AG09309 (cell line): ENCODE measurements at regions not wholly inside any gene's neighbourhood (a gene's known extent, or its start where the extent isn't known, plus 50 kb on each side); places are given as distances from the start of the nearest gene placed in this dataset.

Experiments
- DNase-seq: peaks from one replicate; pipeline ENCODE4 v3.0.0-alpha.2; 2010; ENCODE audit warnings: low read depth
- H3K4me3 ChIP-seq: 2 replicates; pipeline ENCODE4 v1.5.1; 2011; ENCODE audit warnings: mild to moderate bottlenecking, low read depth, low read length, moderate library complexity; ENCODE audit not compliant: control insufficient read depth
- TF ChIP-seq, protein P1 (sequence below): IDR thresholded peaks from 2 replicates; pipeline ENCODE4 v1.5.1; 2011; ENCODE audit warnings: mild to moderate bottlenecking, low read depth, low read length, inconsistent platforms; ENCODE audit not compliant: insufficient read depth, control insufficient read depth; ENCODE audit errors: missing control alignments

DNA sequence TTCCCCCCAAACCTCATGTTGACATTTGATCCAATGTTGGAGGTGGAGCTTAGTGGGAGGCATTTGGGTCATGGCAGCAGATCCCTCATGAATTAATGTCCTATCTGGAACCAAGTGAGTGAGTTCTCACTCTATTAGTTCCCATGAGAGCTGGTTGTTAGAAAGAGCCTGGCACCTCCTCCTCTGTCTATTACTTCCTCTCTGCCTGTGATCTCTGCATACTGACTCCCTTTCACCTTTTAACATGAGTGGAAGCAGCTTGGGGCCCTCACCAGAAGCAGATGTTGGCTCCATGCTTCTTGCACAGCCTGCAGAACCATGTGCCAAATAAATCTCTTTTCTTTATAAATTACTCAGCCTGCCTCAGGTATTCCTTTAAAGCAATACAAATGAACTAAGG is 127.3 kb upstream of the RALGAPA2 start:
- H3K4me3 ChIP-seq, result no peak overlapping the region
- TF ChIP-seq, protein P1, sequence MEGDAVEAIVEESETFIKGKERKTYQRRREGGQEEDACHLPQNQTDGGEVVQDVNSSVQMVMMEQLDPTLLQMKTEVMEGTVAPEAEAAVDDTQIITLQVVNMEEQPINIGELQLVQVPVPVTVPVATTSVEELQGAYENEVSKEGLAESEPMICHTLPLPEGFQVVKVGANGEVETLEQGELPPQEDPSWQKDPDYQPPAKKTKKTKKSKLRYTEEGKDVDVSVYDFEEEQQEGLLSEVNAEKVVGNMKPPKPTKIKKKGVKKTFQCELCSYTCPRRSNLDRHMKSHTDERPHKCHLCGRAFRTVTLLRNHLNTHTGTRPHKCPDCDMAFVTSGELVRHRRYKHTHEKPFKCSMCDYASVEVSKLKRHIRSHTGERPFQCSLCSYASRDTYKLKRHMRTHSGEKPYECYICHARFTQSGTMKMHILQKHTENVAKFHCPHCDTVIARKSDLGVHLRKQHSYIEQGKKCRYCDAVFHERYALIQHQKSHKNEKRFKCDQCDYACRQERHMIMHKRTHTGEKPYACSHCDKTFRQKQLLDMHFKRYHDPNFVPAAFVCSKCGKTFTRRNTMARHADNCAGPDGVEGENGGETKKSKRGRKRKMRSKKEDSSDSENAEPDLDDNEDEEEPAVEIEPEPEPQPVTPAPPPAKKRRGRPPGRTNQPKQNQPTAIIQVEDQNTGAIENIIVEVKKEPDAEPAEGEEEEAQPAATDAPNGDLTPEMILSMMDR, result no peak
- no peak for DNase-seq

DNA sequence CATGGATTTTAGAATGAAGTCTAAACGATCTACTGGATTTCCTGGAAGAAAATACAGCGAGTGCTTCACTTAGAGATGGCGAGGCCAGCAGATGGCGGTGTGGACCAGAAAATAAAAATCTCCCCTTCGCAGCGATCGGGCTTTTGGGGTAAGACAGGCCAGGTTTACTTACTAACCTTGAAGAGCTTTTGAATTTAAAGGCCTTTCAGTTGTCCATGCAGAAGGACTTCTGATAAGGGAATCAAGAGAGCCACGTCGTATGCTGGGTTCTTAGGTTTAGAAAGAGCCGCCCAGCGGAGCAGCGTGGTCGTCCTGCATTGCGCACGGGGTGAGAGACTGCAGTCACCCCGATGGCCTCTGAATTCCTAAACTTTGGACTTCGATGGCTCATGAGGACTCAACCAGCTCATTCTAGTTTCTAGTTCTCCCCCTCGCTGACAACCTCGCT is 125.2 kb upstream of the RALGAPA2 start:
- DNase-seq, result peak; percentile 8
- H3K4me3 ChIP-seq, result no peak overlapping the region
- TF ChIP-seq, protein P1, result peak; percentile 68

DNA sequence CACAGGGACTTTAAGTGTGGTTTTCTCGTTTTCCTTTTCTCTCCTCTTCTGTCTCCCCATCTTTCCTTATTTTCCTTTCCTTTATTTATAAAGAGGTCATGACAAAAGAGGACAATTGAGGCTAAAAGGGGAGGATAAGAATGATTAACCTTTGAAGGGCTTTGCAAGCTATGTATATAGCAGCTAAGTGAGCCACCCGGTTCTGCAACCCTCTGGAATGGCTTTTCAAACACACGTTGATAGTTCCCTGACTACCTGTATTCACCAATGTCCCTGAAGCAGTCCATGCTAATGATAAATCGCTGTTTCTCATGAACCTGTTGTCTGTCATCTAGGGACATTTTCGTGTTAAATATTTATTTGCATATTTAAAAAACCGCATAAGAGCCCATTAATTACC is 124.4 kb upstream of the RALGAPA2 start:
- H3K4me3 ChIP-seq, result no peak overlapping the region
- TF ChIP-seq, protein P1, result no peak
- DNase-seq, result no peak

DNA sequence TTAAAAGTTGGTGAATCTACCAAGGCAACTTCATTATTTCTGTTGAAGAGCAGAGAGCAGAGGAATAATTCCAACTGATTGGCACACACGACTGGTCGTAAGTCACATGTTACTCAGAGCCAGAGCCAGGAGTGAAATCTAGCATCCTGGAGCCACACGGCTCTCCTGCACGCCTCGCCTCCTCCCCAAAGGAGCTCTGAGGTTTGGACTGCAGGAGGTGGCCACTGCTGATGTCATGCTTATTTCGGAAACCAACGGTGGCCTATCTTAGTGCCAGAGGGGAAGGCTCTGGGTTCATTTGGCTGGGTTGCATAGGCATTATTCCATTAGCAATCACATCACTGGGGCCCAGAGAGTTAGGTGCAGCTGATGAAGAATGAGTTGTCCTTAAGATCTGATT is 123.5 kb upstream of the RALGAPA2 start:
- no peak for DNase-seq
- TF ChIP-seq, protein P1, result no peak
- no peak overlapping the region for H3K4me3 ChIP-seq

DNA sequence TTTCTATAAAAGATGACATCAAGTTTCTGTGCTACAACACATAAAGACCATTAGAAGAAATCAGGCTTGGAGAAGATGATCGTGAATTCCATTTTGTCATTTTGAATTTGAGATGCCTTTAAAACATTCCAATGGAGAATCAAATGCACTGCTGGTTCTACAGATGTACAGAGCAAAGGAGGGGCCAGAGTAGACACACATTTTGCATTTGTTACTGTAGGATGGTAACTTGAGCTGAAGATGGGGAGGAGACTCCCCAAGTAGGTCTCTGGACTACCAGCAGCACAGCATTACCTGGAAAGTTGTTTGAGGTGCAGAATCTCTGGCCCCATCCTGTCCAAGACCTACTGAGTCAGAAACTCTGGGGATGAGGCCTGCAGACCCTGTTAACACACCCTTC is 121.6 kb upstream of the RALGAPA2 start:
- TF ChIP-seq, protein P1, result no peak
- no peak for DNase-seq
- no peak overlapping the region for H3K4me3 ChIP-seq

DNA sequence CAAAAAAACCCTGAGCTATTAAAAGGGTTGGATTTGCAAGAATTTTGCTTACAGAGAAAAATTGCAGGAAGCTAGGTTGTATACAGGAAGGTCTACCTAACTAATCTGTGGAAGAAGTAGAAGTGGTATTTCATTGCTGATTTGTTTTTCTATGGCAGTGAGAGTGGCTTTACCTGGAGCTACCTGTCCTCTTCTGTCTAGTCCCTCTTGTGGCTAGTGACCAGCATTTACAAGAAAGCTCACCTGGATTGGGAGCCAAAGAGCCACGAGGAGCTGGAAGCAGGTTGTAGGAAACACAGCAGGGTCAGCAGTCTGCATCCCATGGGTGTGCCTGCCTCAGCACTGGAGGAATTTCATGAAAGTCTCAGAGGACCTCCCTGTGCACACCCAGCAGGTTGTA is 120.3 kb upstream of the RALGAPA2 start:
- DNase-seq, result no peak
- TF ChIP-seq, protein P1, result no peak

DNA sequence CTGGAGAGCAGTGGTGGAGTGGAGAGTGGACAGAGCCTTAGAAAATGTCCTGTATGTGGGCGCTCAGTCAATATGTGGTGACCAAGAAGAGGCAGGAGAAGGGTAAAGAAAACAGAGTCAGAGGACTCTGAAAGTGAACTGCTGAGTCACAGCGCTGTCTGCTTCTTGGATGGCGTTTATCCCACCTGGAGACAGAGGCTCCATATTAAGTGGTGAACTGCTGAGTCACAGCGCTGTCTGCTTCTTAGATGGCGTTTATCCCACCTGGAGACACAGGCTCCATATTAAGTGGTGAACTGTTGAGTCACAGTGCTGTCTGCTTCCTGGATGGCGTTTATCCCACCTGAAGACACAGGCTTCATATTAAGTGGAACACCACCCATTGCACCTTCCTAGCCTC is 119.3 kb upstream of the RALGAPA2 start:
- DNase-seq, result no peak
- H3K4me3 ChIP-seq, result no peak overlapping the region
- TF ChIP-seq, protein P1, result no peak

More for the DNA sequence above, 120.3 kb upstream of the RALGAPA2 start:
- H3K4me3 ChIP-seq, result no peak overlapping the region
